NCI-H2227 treated with DMSO at 0.1 percent for 48 hours (cell line): ENCODE measurements at regions not wholly inside any gene's neighbourhood (a gene's known extent, or its start where the extent isn't known, plus 50 kb on each side); places are given as distances from the start of the nearest gene placed in this dataset.
"Not testable (repeated sequence)": the region's sequence is repeated elsewhere in the genome, so short reads cannot be mapped to it uniquely, and the experiment has no call there.

ENCODE experiments used
- DNase-seq: peaks from one replicate; lab custom pipeline; 2025; lab: John Stamatoyannopoulos, UW

DNA sequence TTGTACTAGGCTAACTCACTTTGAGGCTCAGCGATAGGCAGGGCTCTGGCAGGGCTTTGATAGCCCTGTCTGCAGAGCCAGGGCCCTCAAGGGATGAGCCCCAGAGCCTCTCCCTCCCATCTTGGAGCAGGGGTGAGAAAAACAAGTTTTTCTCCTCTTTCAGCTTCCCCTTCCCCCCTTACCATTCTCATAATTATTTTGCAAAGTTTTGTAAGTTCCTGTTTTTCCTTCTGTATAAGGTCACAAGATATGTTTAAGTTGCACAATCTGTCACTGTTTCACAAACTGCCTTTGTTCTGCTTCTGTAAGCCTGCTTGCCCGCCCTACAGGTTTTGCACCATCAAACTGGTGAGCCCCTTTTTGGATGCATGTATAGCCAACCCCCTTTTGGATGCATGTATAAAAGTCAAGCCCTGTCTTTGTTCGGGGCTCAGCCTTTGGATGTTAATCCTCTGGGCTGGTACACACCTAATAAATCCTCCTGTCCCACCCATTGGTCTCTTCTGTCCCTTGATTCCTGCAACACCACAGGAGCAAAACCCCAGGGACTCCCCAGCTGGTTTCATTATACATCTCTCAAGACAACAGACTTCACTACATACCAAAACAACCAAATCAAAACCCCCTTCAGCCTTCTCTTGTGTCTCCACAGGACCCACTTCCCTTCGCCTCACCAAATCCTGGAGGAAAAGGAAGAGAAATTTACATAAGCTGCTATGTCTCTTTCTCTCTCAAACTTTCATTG, 52.5 kb upstream of the RESF1 start:
- DNase-seq: no peak

DNA sequence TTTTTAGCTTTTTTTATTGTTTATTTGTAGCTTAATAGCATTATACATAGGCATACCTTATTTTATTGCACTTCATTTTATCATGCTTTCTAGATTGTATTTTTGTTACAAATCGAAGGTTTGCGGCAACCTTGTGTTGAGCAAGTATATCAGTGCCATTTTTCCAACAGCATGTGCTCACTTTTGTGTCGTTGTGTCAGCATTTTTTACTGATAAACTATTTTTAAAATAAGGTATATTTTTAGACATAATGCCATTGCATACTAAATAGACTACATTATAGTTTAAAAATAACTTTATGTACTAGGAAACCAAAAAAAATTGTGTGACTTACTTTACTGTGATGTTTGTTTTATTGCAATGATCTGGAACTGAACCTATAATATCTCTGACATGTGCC, 56.2 kb upstream of the RESF1 start:
- DNase-seq: no peak

DNA sequence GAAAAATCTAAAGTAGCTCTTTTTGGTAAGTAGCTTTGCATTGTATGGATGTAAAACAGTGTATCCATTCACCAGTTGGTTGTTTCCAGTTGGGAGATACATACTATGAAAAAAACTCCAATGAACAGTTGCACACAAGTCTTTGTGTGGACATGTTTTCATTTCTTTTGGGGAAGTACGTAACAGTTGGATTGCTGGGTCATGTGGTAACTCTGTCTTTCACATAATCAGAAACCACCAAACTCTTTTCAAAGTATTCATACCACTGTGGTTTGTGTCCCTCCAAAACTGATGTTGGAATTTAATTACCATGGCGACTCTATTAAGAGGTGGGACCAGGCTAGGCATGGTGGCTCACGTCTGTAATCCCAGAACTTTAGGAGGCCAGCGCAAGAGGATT, 58.9 kb upstream of the RESF1 start:
- DNase-seq: no peak

DNA sequence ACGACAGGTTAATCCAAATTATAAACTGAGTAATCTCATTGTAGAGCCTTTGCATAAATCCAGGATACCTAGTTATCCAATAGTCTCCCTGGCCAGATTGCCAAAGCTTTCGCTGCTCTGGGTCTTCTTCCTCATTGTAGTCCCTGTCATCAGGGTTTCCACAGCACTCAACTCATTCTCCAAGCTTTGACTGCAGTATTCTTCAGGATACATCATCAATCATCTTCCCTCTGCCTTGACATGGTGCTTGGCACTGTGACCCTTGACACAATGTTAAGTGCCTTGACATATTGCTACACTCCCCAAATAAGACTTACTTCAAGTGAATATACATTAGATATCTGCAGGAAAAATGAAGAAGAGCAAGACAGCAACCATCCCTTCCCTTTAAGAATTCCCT, 60.1 kb upstream of the RESF1 start:
- no peak for DNase-seq

DNA sequence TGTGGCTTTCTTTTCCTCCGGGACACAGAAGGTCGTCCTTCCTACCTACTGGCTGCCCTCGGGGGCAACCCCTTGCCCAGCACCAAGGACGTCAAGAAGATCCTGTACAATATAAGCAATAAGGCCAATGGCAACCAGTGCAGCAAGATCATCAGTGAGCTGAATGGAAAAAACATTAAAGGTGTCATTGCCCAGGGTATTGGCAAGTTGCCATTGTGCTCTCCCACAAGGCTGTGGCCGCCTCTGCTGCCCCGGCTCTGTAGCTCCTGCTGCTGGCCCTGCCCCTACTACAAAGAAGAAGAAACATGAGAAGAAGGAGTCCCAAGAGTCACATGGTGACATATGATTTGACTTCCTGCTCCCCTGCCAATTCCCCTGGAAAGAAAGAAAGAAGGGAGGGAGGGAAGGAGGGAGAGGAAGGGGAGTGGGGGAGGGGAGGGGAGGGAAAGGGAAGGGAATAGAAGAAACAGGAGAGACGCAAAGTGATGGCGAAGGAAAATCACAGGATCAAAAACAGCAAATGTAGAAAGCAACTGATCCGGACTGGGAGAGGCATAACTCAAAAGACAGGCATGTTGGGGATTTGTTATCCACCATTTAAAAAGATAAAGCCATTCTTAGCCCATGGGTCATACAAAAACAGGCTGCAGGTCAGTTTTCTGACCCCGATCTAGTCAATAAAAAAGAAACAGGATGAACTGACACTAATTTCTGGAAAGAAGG, 61.3 kb upstream of the RESF1 start:
- DNase-seq: peak; percentile 11

DNA sequence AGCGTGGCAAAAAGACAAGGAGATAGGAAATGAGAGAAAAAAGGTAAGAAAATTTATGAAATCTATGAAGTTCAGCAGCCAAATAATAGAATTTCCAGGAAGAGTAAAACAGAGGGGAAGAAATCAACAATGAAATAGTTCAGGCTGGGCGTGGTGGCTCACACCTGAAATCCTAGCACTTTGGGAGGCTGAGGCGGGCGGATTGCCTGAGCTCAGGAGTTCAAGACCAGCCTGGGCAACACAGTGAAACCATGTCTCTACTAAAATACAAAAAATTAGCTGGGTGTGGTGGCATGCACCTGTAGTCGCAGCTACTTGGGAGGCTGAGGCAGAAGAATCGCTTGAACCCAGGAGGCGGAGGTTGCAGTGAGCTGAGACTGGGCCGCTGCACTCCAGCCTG, 62.1 kb upstream of the RESF1 start:
- not testable (repeated sequence) for DNase-seq

DNA sequence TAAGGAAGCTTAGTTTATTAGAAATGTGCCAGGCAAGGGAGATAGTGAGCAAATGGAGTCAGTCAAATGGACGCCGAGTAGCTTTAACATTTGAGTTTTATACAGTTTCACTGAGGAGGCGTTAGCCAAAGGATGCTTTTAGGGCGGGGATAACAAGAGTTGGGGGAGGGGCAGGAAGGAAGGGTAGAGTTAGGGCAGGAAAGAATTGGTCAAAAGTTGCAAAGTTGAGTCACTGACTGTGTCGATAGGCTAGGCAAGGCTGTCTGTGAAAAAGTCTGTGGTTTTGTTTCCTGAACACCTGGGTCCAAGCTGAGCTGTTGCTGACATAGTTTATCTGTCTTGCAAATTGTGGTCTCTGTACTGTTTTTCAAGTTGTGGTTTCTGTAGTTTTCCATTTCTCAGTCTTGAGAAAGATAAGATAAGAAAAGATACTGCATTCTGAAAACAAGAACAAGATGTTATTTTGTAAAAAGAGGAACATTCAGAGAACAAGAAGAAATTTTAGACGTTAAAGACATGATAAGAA, 62.6 kb upstream of the RESF1 start:
- no peak for DNase-seq

DNA sequence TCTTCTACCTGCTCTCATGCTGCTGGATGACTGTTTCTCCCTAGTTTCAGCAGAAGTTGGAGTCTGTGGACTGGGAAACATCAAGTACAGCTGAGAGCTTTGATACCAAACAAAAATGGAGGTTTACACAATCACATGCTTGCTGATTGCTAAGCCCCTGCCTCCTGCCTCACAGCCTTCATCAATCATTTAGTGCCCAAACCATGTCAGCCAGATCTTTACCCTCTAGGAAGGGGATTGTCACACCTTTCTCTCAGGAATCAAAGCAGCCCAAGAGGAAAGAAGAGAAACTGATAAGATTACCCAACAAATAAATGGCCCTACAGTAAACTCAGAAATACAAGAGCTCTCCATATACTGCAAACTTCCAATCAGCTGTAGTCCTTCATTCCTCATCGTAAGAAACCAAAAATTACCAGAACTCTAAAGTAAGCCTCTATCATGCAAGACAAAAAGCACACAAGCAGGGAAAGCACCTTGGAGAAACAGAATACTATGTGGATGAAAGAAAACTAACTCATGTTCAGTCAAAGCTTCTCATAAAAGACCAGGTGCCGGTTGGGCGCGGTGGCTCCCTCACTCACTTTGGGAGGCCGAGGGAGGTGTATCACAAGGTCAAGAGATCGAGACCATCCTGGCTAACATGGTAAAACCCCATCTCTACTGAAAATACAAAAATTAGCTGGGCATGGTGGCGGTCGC, 63.6 kb upstream of the RESF1 start:
- no peak for DNase-seq

DNA sequence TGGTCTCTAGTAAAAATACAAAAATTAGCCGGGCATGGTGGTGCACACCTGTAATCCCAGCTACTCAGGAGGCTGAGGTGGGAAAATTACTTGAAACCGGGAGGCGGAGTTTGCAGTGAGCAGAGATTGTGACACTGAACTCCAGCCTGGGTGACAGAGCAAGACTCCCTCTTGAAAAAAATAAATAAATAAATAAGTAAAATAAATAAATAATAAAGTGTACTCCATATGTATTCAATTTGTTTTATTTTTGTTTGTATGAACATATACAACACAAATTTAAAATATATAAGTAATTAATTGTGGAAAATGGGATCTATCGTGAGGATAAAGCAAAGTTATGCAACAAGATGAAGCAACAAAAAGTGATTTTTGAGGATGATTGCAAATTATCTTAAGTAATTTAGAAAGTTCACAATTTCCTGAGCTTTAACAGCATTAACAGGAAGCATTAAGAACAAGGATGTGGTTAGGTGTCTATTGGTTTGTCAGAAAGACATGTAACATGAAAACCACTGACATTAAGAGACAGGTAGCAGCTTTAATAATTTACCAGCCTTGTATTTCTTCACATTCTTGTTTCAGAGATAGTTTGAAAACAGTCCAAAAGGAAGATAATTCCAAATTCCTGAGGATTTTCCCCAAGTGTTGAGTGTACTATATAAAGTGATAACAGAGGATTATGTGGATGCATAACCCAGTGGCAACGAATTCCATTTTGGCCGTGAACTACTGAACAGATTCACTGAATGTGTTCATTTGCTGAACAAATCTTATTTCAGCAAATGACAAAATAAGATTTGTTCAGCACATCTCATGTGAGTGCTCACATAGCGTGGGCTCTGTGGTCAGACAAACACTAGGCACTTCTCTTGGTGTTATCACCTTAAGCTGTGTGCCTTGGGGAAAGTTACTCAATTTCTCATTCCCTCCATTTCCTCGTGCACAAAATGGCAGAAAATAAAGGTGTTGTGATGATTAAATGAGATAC, 68.6 kb upstream of the RESF1 start:
- DNase-seq: no peak

DNA sequence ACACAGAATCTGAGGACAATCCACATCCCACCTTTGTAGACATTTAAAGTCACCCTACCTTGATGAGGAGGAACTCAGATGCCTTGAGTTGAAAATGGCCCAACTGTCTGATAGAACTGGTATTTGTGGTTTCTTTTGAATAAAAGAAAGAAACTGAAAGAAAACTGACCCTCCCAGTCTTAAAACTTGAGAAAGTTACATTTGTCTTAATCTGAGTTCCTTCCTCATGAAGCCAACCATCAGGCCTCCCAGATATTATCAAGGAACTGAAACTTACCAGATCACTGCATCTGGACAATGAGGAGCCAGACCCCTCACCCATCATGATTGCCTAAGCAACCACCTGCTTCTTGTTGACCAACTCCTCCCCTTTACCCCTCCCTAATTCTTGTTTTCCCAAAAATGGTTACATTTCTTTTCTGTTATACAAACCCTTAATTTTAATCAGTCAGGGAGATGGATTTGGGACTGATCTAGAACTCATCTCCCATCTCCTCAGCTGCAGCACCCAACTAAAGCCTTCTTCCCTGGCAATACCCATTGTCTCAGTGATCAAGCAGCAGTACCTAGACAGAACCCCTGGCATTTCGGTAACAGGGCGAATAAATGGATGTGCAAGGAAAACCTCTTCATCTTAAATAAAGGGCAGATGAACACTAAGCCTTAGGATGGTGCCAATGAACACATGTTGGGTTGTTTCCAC, 72.0 kb upstream of the RESF1 start:
- DNase-seq: no peak

DNA sequence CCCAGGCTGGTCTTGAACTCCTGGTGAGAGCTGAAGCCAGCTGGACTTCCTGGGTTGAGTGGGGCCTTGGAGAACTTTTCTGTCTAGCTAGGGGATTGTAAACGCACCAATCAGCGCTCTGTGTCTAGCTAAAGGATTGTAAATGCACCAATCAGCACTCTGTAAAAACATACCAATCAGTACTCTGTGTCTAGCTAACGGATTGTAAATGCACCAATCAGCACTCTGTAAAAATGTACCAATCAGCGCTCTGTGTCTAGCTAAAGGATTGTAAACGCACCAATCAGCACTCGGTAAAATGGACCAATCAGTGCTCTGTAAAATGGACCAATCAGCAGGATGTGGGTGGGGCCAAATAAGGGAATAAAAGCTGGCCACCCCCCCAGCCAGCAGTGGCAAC, 76.5 kb upstream of the RESF1 start:
- DNase-seq: not testable (repeated sequence)

DNA sequence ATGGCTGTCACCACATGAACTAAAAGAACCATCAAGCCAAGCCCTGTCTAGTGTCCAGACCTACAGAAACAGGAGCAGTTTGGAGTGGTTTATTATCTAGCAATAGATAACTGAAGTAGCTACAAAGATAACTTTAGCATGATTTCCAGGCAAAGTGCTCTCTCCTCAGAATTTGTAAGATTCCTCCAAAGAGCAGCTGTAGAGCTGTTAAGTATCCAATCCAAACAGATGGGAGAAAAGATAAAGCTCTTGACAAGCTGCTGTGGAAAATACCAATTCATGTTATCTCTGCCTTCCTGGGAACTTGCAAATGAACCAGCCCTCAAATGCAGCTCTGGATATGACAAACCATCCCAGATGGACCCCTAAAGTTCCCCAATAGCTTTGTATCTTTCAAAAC, 78.9 kb upstream of the RESF1 start:
- no peak for DNase-seq

DNA sequence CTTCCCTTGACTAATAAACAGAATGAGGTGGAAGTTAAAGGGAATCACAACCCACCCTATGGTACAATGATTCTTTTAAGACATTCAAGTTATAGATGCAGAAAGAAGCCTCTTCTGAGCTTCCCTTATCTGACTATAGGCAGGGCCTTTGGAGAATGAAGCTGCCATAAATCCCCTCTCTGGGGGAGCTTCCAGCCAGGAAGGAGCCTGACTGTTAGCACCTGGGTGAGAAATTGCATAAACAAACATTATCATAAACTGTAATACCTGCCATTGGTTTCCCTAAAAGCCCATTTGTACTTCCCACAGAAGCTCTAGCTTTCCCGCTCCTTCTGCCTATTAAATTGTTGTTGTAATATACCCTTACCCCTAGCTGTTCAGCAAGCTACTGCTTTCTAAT, 81.3 kb upstream of the RESF1 start:
- no peak for DNase-seq

DNA sequence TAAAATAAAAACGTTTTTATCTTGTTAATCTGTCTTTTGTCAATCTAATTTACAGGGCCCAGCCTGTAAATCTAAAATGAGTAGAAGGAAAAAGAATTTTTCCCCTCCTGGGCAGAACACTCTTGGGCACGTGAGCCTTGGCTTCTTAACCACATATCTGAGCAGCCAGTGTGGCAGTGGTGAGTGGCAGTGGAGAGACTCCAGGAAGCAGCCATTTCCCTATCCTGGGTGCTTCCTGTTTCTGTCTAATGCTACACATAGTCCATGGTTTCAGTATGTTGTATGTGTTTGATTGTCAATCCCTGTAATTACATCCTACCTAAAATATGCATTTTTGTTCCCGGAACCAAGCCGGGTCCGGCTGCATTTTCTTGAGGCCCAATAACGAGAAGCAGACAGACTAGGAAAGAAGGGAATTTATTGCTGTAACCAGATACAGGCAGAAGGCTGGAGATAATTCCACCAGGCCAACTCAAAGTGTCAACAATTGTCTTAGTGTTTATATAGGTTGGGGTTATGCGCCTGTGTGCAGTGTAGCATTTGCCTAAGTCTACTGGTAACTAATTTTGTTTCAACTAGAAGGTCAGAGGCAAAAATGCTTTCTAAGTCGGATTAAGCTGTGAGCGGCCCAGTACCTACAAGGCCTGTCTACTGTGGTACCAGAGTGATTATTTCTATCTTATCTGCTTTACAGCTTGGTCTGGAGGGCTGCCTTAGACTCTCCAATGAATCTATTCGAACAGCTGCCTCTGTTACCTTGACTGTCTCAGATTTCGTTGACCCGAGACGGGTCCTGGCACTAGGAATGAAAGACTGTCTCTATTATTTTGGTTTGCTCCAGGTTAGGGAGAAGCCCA, 82.4 kb upstream of the RESF1 start:
- DNase-seq: no peak

DNA sequence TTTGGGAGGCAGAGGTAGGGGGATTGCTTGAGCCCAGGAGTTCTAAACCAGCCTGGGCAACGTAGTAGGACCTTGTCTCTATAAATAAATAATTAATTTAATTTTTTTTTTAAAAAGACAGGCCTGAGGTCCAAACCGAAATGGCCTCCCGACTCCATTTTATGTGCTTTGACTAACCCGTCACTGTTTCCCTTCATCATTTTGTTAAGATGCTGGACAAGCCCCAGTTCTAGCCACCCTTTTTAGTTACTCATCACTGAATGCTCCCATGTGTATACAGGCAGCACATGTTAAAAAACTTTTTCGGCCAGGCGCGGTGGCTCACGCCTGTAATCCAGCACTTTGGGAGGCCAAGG, 83.6 kb upstream of the RESF1 start:
- no peak for DNase-seq

DNA sequence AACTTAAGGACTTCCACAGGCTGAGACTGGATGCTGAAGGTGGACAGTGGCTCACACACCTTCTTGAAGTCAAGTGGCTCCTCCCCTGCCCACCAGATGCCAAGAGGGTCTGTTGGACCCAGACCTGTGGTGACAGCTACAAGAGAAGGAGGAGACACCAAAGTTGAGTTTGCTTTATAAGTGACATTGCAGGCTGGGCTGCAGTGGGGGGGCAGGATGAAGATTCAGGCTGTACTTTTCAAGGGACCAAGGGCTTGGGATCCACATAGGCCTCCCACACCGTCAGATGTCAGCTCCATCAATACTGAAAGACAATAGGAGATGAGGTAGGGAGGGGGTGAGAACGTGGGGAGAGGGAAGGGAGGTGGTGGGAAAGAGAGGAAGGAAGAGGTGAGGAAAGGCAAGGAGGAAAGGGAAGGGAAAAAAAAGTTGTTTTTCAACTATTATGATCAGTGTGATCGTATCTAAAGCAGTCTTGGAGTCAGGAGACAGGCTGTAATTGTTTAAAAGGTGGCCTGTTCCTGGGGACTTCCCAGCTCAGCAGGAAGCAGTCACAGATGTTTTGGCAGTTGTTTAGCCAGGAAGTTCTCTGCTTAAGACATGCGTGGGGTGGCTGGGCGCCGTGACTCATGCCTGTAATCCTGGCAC, 84.1 kb upstream of the RESF1 start:
- no peak for DNase-seq

DNA sequence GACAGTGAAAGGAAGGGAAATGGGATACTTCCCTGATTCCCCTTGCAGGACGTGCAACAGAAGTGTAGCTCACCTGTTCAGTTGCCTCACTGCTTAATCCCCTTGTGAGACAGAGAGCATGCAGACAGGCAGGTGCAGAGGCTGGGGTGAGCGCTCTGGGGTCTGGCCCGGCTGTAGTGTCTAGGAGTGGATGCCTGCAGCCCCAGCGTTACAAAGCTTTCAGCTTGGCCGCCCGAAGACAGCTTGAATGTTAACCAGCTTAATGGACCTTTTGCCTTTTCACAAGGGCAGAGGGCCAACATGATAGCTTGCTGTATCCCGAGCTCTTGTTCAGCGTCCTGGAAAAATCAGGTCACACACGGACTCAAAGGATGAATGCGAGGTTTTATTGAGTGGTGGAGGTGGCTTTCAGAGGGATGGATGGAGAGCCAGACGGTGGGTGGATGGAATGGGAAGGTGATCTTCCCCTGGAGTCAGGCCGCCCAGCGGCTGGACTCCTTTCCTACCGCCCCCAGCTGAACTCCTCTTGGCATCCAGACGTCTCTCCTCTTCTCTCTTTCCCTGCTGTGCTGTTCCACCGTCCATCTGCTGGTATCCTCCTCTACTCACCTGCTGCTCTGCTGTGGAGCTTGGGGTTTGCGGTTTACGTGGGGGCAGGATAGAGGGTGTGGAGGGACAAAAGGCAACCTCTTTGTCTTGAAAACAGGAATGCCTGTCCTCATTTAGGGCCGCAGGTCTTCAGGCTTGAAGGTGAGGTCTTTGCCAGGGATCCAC, 86.2 kb upstream of the RESF1 start:
- no peak for DNase-seq

DNA sequence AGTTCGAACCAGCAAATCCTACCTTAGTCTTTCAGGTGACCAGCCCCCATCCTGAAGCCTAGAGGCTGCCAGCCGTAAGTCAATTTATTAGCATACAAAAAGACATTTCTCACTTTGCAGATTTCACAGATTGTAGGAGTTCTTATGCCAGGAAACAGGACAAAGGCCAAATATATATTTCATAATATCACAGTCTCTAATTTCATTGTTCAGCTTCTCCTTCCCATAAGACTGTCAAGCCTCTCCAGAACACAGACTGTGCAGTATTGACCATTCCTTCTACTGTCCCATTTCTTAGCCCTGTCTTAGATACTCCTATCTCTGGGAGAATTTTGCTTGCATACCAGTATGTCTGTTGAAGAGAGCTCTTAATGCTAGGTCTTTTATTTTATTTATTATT, 89.2 kb upstream of the RESF1 start:
- no peak for DNase-seq

DNA sequence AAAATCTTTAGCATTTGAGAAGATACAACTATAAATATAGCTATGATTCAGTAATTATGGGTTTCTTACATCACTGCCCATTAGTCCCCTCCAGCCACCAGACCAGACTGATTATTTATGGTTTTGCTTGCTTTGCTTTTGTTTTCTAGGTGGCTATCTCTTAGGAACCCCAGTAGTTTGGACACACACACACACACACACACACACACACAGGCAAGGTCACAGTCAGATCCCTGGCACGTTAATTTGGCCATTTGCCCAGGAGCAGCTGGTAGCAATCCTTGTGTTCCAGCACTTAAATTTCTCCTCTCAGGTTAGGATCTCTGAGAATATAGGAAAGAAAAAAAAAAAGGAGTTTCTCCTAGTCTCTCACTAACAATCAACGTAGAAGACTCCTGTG, 90.2 kb upstream of the RESF1 start:
- peak; percentile 79 for DNase-seq
